ENCODE measurements at regions not wholly inside any gene's neighbourhood (a gene's known extent, or its start where the extent isn't known, plus 50 kb on each side); places are given as distances from the start of the nearest gene placed in this dataset.

- Histone ChIP-seq H3K4me3 (ENCODE audit: low read depth in 1 of 3, low read length in 3 of 3) (no peak overlapping the region), H3K36me3 (ENCODE audit: control insufficient read depth in 4 of 4, insufficient read depth in 3 of 4, low read depth in 1 of 4, low read length in 3 of 4) (no peaks in the 10 kb centered on the region), H3K9ac (ENCODE audit: low read depth in 1 of 2, low read length in 2 of 2) (no peak overlapping the region), H3K9me3 (ENCODE audit: control insufficient read depth in 4 of 4, low read length in 3 of 4) (no peaks in the 10 kb centered on the region), H3K27ac (ENCODE audit: low read depth in 1 of 2, low read length in 2 of 2) (no peak overlapping the region), H3K27me3 (ENCODE audit: control insufficient read depth in 4 of 4, insufficient read depth in 4 of 4, low read length in 3 of 4) (peaks cover 0 to 5% (median 1%) of the 10 kb centered on the region in 4 donors), H3K4me1 (ENCODE audit: control insufficient read depth in 4 of 4, insufficient read depth in 4 of 4, low read length in 3 of 4) (no peaks in the 10 kb centered on the region)
- no peak for TF ChIP-seq HNF4G (IDR thresholded peaks at IDR 0.05)
- no peak for DNase-seq (ENCODE audit: low spot score)
- WGBS, result 52% methylated on average over 2 of the region's 2 CpGs
Observed at GRCh38 chr6:91149956-91150705, 563.3 kb upstream of the MAP3K7 start.

DNA sequence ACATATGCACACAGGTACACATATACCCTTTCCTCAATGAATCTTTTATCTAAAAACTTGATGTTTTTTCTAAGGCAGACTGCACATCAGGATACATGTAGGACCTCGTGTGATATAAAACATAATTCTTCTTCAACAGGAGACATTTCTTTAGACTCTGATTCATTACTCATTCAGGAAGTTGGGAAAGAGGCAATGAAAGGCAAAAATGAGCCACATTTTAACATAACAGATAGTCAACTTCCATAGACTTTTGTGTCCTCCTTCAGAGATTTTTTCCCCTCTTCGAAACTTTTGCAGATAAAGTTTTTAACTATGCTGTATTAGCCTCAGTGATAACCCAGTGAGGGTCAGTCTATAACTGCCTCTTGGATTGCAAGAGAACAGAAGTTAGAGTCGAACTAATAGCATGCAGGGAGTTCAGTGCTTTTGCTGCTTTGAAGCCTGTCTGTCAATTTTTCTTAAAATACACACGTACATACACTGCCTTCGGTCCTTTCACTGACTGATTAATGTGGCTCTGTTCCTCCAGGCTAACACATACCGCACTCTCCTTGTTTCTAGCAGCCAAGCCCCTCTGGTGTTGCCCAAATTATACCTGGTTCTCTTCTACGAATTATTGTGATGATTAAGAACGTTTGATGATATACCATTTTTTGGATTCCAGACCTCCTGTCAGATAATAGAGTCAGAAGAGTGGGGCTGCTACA is 562.5 kb upstream of the MAP3K7 start:
- no peaks in the 10 kb centered on the region for H3K36me3 ChIP-seq (ENCODE audit: control insufficient read depth in 4 of 4, insufficient read depth in 3 of 4, low read depth in 1 of 4, low read length in 3 of 4)
- no peak overlapping the region for H3K9ac ChIP-seq (ENCODE audit: low read depth in 1 of 2, low read length in 2 of 2)
- DNase-seq (ENCODE audit: low spot score), result no peak
- no peak overlapping the region for H3K4me3 ChIP-seq (ENCODE audit: low read depth in 1 of 3, low read length in 3 of 3)
- H3K27ac ChIP-seq (ENCODE audit: low read depth in 1 of 2, low read length in 2 of 2), result no peak overlapping the region
- no peaks in the 10 kb centered on the region for H3K9me3 ChIP-seq (ENCODE audit: control insufficient read depth in 4 of 4, low read length in 3 of 4)
- H3K27me3 ChIP-seq (ENCODE audit: control insufficient read depth in 4 of 4, insufficient read depth in 4 of 4, low read length in 3 of 4), result peaks cover 0 to 5% (median under 1%) of the 10 kb centered on the region in 4 donors
- TF ChIP-seq RAD21 (IDR thresholded peaks at IDR 0.05) (no peak), ZBTB33 (IDR thresholded peaks at IDR 0.05) (no peak), ATF3 (IDR thresholded peaks at IDR 0.05) (no peak), TAF1 (conservative IDR thresholded peaks at IDR 0.05) (no peak), GABPA (IDR thresholded peaks at IDR 0.05 in 1 of 2, conservative IDR thresholded peaks at IDR 0.05 in 1 of 2) (no peak), HNF4A (conservative IDR thresholded peaks at IDR 0.05) (no peak), CTCF (IDR thresholded peaks at IDR 0.05; ENCODE audit: low read depth, low read length, missing input control) (no peak), SP1 (IDR thresholded peaks at IDR 0.05) (no peak), FOXA2 (IDR thresholded peaks at IDR 0.05) (no peak), MAX (IDR thresholded peaks at IDR 0.05) (no peak), FOXA1 (IDR thresholded peaks at IDR 0.05) (no peak), NR2F2 (IDR thresholded peaks at IDR 0.05) (no peak), HNF4G (IDR thresholded peaks at IDR 0.05) (no peak)
- TF ChIP-seq, protein P1, sequence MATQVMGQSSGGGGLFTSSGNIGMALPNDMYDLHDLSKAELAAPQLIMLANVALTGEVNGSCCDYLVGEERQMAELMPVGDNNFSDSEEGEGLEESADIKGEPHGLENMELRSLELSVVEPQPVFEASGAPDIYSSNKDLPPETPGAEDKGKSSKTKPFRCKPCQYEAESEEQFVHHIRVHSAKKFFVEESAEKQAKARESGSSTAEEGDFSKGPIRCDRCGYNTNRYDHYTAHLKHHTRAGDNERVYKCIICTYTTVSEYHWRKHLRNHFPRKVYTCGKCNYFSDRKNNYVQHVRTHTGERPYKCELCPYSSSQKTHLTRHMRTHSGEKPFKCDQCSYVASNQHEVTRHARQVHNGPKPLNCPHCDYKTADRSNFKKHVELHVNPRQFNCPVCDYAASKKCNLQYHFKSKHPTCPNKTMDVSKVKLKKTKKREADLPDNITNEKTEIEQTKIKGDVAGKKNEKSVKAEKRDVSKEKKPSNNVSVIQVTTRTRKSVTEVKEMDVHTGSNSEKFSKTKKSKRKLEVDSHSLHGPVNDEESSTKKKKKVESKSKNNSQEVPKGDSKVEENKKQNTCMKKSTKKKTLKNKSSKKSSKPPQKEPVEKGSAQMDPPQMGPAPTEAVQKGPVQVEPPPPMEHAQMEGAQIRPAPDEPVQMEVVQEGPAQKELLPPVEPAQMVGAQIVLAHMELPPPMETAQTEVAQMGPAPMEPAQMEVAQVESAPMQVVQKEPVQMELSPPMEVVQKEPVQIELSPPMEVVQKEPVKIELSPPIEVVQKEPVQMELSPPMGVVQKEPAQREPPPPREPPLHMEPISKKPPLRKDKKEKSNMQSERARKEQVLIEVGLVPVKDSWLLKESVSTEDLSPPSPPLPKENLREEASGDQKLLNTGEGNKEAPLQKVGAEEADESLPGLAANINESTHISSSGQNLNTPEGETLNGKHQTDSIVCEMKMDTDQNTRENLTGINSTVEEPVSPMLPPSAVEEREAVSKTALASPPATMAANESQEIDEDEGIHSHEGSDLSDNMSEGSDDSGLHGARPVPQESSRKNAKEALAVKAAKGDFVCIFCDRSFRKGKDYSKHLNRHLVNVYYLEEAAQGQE (IDR thresholded peaks at IDR 0.05), result no peak
- 54% methylated on average over 8 of the region's 8 CpGs for WGBS
- H3K4me1 ChIP-seq (ENCODE audit: control insufficient read depth in 4 of 4, insufficient read depth in 4 of 4, low read length in 3 of 4), result no peaks in the 10 kb centered on the region

Data from liver (tissue), 8 donors.